ENCODE measurements at regions not wholly inside any gene's neighbourhood (a gene's known extent, or its start where the extent isn't known, plus 50 kb on each side); places are given as distances from the start of the nearest gene placed in this dataset.
"Not testable (repeated sequence)": the region's sequence is repeated elsewhere in the genome, so short reads cannot be mapped to it uniquely, and the experiment has no call there.

DNA sequence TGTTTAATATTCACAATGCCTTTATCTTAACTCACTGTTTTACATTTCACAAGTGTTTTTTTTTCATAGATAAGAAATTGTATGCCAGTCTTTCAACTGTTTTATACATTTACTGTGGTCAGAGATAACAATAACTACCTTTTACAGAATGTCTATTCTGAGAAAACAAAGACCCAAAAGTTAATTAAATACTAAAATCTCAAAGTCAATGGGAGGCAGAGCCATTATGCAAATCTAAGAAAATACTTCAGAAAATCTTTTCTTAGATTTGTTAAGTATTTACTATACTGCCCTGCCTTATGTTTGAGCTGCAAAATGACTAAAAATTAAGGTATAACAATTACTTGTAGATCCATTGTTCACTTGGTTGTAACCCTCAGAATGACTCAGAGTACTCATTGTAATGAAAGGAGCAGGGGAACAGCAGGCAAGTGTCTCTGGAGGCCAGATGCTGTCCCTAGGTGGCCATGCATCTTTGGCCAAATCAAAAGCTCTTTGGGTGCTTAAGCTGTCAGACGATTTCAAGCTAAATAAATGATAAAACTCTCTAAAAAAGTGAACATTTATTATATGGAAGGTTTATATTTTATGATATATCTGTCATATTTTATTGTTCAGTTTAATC, 770.1 kb upstream of the PCDH20 start:
- DNase-seq (ENCODE audit: low read depth in 4 of 4, low spot score in 3 of 4): no peak

GRCh38 chr13:62176051-62176450, 760.4 kb upstream of the PCDH20 start:
- no peak for DNase-seq (ENCODE audit: low read depth in 4 of 4, low spot score in 3 of 4)

DNA sequence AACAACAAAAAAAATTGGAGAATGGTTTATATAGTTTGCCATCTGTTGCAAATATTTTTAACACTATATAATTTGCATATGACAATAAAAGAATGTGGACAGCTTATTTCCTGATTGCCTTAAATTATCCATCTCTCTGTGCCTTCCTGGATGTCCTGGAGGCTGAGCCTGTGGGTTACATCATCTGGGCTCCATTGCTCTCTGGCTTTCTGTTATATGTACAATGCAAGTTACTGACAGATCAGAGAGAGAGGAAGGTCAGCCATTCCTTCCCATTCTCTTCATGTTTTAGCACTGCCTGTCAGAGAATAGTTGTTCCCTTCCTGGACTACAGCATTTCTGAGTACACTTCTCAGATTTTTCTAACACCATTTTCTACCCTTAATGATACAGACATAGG, 758.3 kb upstream of the PCDH20 start:
- no peak for DNase-seq (ENCODE audit: low read depth in 4 of 4, low spot score in 3 of 4)

GRCh38 chr13:62171697-62172096, 756.0 kb upstream of the PCDH20 start:
- no peak for DNase-seq (ENCODE audit: low read depth in 4 of 4, low spot score in 3 of 4)

GRCh38 chr13:62168891-62169290, 753.2 kb upstream of the PCDH20 start:
- no peak for DNase-seq (ENCODE audit: low read depth in 4 of 4, low spot score in 3 of 4)

- no peak for DNase-seq (ENCODE audit: low read depth in 4 of 4, low spot score in 3 of 4)
These were observed 752.1 kb upstream of the PCDH20 start for GRCh38 chr13:62167650-62168172.

DNA sequence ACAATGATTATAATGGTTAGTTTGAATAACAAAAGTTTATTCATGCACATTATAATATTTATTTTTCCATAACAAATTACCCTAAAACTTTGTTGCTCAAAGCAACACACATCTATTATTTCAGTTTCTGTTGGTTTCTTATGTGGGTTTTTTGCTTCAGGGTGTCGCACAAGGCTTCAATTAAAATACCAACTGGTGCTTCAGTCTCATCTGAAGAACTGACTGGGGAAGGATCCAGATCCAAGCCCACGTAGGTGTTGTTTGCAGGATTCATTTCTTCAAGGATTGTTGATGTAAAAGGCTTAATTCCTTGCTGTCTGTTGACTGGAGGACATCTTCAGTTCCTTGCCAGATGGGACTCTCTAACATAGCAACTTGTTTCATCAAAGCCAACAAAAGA, 747.2 kb upstream of the PCDH20 start:
- DNase-seq (ENCODE audit: low read depth in 4 of 4, low spot score in 3 of 4): no peak

- no peak for DNase-seq (ENCODE audit: low read depth in 4 of 4, low spot score in 3 of 4)
These were observed 742.9 kb upstream of the PCDH20 start for GRCh38 chr13:62158520-62158919.

DNA sequence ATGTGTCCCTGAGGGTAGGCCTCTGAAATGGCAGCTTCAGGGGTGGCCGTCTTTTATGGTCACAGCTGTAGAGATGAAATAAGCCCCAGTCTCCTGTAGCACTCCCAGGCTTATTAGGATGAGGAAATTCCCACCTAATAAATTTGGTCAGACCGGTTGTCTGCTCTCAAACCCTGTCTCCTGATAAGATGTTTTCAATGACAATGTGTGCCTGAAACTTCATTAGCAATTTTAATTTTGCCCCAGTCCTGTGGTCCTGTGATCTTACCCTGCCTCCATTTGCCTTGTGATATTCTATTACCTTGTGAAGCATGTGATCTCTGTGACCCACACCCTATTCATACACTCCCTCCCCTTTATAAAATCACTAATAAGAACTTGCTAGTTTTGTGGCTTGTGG, 736.1 kb upstream of the PCDH20 start:
- DNase-seq (ENCODE audit: low read depth in 4 of 4, low spot score in 3 of 4): not testable (repeated sequence)

- no peak for DNase-seq (ENCODE audit: low read depth in 4 of 4, low spot score in 3 of 4)
These were observed 726.4 kb upstream of the PCDH20 start for GRCh38 chr13:62142048-62142447.

DNA sequence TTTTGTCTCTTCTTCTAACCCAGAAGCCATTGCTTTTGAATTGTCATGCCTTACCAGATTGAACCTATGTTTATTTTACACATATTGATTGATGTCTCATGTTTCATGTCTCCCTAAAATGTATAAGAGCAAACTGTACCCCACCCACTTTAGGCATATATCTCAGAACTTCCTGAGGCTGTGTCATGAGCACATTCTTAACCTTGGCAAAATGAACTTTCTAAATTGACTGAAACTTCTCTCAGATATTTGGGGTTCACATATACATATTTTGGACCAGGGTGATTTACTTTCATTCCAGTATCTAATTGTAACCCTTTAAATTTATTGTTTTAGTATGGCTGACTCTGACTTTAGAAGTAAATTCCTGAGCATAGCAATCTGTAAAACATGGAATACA, 723.9 kb upstream of the PCDH20 start:
- DNase-seq (ENCODE audit: low read depth in 4 of 4, low spot score in 3 of 4): no peak

- DNase-seq (ENCODE audit: low read depth in 4 of 4, low spot score in 3 of 4): no peak
These were observed 722.2 kb upstream of the PCDH20 start for GRCh38 chr13:62137629-62138405.

- no peak for DNase-seq (ENCODE audit: low read depth in 4 of 4, low spot score in 3 of 4)
These were observed 716.0 kb upstream of the PCDH20 start for GRCh38 chr13:62131604-62132003.

GRCh38 chr13:62130062-62130970, 714.7 kb upstream of the PCDH20 start:
- DNase-seq (ENCODE audit: low read depth in 4 of 4, low spot score in 3 of 4): no peak

DNA sequence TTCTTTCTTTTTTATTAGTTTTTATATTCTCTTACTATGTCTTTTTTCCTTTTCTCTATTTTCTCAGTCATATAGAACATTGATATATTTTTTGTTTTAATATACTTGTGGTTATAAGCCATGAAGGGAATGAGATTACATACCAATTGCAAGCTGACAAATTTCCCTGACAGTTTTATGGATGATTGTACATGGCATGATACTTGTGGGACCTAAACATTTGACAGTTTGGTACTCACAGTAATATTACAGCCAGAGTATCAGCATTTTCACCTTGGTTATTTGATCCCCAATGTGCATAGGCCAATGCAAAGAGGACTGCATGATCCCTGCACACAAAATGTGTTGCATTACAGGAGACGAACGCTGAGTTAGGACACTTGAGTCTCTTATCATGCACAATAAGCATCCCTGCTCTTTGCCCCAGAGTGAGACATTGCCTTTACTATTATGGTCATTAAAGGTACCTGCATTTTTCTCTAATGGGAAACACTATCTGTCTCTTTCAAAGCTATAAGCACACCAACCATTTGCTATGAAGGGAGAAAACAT, 713.4 kb upstream of the PCDH20 start:
- no peak for DNase-seq (ENCODE audit: low read depth in 4 of 4, low spot score in 3 of 4)

- DNase-seq (ENCODE audit: low read depth in 4 of 4, low spot score in 3 of 4): no peak
These were observed 710.8 kb upstream of the PCDH20 start for GRCh38 chr13:62126400-62126799.

- no peak for DNase-seq (ENCODE audit: low read depth in 4 of 4, low spot score in 3 of 4)
These were observed 709.8 kb upstream of the PCDH20 start for GRCh38 chr13:62125451-62125850.

DNA sequence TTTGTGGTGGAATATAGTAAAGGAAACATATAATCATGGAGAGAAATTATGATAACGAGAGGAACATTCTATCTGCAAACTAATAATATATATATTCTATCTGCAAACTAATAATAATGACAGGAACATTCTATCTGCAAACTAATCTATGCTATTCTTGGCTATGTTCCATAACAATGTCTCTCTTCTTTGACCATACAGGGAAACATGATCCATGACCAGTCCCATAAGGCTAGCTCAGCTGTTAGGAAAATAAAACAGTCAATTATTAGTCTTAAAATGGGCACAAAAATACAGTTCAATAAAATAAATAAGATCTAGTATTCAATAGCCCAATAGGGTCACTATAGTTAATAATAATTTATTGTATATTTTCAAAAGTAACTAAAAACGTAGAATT, 707.8 kb upstream of the PCDH20 start:
- DNase-seq (ENCODE audit: low read depth in 4 of 4, low spot score in 3 of 4): no peak

DNA sequence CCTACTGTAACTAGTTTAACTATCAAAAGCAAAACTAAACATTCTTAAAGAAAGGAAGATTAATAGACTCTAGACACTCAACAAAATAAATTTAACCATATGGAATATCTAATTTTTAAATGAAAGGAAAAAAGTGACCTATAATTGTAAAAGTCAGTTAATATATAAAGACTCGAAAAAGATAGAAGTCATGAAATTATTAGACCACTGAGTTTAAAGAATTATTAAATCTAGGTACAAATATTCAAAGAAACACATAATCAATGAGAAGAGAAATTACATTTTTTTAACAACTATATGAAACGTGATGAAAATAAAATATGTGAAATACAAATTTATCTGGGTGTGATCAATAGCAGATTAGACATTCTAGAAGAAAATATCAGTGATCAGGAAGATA, 706.8 kb upstream of the PCDH20 start:
- no peak for DNase-seq (ENCODE audit: low read depth in 4 of 4, low spot score in 3 of 4)

DNA sequence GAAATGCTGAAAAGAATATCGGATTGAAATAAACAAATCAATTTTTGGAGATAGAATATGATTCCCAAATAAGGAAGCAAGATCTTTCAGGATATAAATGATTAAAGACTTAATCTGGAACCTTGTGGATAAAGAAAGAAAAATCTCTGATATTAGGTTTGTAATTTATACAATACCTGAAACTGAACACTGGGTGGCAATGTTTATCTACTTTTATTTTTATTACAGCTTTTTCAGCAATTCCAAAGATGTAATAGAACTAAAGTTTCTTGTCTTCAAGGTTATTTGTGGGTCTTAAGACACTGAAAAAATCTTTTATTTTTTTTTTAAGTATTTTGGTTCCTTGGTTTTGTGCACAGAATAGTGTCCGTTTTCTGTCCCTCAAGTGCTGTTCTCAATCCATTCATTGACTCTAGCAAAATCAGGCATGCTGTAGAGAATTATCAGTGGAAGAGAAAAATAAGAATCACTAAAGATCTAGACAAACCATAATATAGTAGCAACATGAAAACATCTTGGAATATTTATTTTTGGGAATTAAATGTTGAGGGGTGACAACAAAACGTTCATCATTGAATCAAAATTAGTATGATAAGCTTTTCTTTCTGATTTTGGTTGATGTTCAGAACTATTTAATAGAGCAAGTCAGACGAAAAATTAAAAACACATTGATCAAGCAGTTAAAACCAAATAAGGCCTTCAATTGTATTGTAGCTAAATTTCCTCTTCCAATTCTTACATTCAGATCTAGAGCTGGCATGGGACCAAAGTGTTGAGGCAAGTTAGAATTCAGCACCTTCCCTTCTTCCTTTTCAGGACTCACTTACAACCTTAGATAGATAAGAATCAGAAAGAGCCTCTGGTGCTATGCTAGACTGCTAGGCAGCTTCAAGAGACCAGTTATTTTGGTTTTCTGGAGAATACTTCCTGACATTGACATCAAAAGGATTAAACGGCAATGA, 704.4 kb upstream of the PCDH20 start:
- no peak for DNase-seq (ENCODE audit: low read depth in 4 of 4, low spot score in 3 of 4)

All from right renal pelvis (tissue), 4 donors.